ENCODE measurements at regions not wholly inside any gene's neighbourhood (a gene's known extent, or its start where the extent isn't known, plus 50 kb on each side); places are given as distances from the start of the nearest gene placed in this dataset.

- TF ChIP-seq CTCF (conservative IDR thresholded peaks at IDR 0.05; ENCODE audit: low read depth, low read length): no peak
- no peak for TF ChIP-seq EZH2 (IDR thresholded peaks at IDR 0.05; ENCODE audit: low read length, unreplicated experiment)
- TF ChIP-seq EZH2phosphoT487 (IDR thresholded peaks at IDR 0.05; ENCODE audit: borderline replicate concordance, low read length): no peak
Measured at GRCh38 chr9:34797367-34797766, 87.4 kb upstream of the CCL21 start.

Data from PC-3 (cell line).